SW 1271 (cell line): ENCODE measurements at regions not wholly inside any gene's neighbourhood (a gene's known extent, or its start where the extent isn't known, plus 50 kb on each side); places are given as distances from the start of the nearest gene placed in this dataset.
"Not testable (repeated sequence)": the region's sequence is repeated elsewhere in the genome, so short reads cannot be mapped to it uniquely, and the experiment has no call there.

Experiments used
- DNase-seq, 2 experiments: peaks; one replicate each; lab custom pipeline; 2025; lab: John Stamatoyannopoulos, UW

DNA sequence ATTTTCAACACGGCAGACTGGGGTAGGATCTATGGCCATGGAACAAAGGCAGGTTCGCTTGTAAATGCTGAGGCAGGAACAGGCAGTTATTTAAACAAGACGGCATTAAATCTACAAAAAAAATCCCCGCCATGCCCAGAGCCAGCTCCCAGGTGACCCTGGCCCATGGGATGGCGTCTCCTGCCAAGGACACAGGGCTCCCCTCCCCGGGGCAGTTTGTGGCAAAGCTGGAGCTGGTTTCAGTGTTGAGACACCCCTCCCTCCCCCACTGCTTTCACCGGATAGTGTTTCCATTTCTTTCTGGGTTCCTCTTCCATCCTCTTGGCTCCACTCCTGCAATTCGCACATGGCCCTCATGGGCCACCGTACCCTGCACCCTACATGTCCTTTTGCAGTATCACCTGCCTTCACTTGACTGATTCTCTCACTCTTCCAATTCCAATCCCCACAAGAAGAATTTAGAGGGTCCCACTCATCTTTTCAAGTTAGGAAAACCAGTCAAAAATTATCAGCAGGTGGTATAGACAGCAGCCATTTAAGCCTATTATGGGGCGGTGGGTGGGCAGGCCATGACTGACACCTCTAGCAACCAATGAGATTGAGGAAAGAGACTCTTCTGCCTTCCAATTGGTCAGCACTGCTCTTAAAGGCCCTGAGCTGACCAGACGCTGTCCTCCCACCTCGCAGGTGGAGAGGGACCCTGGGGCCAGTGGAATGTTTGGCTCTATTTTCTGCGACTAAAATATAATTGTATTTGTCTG, 52.0 kb downstream of the OLIG1 start:
- DNase-seq, result peak in 1 of 2 experiments; percentile 8

DNA sequence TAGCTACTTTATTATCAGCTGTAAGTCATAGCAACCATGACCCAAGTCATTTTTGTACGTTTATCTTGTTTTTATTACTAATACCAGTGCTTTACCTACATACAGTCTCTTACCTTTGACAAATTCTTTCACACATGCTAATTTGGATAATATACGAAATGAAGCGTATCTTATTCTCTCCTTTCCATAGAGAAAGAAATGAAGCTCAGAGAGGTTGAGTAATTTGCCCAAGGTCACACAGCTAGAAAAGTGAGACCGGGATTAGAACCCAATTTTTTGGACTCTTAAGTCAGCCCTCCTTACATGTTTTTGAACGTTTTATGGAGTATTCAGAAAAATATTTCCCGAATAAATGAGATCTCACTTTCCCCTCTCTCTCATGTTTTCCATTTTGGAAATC, 52.6 kb downstream of the OLIG1 start:
- no peak for DNase-seq

DNA sequence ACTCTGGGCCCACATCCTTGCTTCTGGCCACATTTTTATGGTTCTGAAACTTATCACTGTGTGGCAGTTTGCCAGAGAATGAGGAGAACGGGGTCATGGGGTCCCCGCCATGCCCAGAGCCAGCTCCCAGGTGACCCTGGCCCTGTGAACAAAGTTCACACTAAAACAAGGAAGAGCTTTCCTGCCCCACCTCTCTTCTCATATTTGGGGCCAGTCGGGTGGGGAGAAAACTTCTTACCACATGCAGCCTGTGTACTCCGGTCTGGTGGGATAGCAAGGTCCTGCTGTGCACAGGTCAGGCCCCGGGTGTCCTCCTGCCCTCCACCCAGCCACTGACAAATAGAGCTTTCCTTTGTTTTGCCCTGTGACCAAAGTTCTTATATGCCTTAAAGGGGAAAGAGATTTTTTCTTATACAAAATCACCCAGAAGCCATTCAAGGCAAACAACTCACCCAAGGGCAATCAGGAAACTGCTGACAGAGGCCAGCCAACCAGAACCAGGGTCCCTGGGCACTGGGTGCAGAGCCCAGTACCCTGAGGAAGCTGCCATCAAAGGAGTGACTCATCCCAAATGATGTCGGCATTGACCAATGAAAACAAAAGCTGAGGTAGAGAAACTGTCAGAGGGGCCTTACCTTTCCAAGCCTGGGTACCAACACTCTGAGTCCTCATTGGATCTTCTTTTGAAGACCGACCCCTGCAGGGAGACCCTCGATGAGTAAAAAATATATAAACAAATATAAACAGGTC, 53.6 kb downstream of the OLIG1 start:
- no peak for DNase-seq

GRCh38 chr21:33124889-33125288, 54.9 kb downstream of the OLIG1 start:
- no peak for DNase-seq

- DNase-seq, result no peak
Observed at GRCh38 chr21:33125680-33126375, 55.9 kb downstream of the OLIG1 start.

DNA sequence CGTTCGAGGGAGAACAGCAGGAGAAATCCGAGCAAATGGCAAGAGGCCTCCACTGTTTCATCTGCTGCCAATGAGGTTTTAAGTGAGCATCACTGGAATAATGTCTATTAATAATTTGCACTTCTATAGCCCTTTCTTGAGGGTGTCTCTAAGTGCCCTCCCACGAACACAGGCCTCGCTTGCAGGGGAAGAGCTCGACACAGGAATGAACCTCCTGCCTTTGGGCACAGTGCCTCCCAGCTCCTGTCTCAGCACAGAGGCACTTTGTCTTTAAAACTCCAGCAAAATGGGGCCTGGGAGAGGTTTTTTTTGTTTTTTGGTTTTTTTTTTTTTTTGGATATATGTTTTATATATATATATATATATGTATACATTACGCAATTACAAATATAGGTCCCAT, 56.6 kb downstream of the OLIG1 start:
- no peak for DNase-seq

GRCh38 chr21:33127154-33127867, 57.4 kb downstream of the OLIG1 start:
- peak in 1 of 2 experiments; percentile 12 for DNase-seq

DNA sequence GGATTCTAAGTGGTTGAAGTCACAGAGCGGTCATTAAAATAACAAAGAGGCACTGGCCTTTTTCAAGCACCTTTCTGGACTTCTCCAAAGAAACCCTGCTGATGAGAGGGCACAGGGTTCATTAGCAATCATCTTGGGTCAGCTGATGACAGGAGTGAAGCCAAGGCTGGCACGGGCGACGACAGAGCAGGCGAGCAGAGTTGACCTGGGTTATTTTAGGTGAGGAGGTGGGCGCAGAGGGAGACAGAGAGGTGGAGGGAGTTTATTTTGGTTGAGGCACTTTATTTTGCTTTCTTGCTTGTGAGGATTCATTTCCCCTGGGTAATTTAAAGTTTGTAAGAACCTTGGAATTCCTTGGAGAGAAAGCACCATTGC, 57.9 kb downstream of the OLIG1 start:
- DNase-seq, result no peak

GRCh38 chr21:33128538-33128937, 58.6 kb downstream of the OLIG1 start:
- no peak for DNase-seq

GRCh38 chr21:33132054-33132453, 62.1 kb downstream of the OLIG1 start:
- no peak for DNase-seq

DNA sequence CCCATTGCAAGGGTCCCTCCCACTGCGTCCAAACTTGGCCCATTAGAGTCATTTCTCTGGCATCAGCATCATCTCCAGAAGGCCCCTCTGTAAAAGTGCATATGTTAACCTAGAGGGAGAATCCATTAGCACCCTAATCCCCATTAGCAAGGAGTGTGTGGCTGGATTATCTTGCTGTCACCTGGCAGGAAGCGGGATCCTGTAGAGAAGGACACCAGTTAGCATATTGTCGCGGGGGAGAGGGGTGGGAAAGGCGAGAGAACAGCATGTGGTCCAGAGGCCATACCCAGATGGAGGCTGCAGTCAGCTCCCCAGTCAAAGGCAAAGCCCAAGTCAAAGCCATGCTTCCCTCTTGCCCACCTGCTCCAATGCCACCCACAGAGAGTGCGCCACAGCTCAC, 64.0 kb downstream of the OLIG1 start:
- no peak for DNase-seq

- DNase-seq, result no peak
Observed at GRCh38 chr21:33135925-33136324, 66.0 kb downstream of the OLIG1 start.

DNA sequence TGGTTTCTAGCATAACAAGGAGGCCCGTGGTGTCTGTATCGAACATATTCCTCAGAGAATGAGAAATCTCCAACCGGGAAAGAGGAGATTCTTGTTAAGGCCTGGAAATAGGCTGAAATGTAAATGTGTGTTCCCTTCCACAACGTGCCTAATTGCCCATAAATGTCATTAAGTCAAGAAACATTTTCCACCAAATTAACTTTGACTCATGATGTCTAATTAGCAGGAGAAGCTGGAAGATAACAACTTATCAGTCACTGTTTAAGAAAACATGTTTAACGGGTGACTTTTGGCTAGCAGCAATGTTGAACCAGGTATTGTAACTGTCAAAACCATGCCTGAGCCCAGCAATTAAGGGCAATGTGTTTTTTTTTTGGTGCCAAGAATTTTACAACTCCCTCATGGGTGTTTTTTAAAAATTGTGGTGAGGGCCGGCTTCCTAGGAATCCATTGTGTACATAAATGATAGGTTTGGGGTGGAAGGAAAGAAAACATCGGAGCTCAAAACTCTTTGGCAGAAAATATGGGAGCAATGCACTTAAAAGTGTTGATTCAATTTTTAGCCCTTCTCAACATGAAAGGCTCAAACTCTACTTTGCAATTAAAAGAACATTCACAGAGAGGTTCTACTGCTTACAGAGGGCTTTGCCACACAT, 67.0 kb downstream of the OLIG1 start:
- no peak for DNase-seq

DNA sequence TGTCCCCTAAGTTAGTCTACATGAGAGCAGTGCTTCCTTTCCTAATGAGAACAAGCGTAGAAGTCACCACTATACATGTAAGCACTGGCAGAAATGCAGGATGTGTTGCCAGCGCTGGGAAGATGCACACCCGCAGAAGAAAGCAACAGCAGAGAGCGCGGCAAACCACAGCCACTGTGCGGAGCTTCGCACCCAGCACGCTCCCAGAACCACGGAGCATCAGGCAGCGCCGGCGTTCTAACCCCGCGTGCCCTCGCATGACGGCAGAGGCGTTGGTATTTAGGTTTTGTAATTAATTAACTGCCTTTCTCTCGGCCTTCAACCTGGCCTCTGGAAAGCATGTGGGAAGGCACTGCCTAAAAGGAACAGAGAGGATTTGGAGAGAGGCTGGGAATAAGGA, 69.1 kb downstream of the OLIG1 start:
- no peak for DNase-seq

DNA sequence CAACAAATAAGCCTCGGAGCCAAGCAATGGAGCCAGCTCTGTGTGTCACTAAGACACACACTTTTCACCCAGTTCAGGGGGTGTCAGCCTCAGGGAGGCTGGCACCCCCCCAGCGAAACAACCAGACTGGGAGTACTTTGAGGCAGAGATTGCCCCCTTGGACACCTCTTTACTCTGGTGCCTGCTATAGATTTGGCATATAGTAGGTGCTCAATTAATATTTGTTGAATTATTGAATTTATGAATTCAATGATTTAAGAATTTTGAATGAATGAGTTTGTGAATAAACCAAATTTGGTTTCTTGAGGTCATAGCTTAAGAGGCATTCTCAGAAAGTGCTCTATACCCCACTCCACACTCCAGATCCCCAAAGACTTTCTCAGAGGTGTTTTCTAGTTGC, 70.3 kb downstream of the OLIG1 start:
- DNase-seq, result no peak

DNA sequence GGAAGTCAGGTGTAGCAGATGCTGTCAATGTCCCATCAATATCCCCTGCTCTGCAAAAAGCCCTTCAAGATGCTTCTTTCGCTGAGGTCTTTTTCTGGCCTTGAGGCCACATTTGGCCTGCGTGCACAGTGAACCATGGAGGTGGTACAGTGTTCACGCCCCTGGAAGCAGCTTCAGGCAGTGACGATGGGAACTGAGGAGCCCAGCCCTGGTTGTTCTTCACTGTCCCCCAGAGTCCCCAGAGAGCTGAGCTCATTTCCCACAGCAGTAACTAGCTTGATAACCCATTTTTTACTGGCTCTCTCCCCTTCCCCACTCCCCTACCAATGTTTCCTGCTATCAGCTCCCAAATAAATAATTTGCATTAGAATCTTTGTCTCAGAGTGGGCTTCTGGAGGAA, 76.5 kb downstream of the OLIG1 start:
- no peak for DNase-seq

DNA sequence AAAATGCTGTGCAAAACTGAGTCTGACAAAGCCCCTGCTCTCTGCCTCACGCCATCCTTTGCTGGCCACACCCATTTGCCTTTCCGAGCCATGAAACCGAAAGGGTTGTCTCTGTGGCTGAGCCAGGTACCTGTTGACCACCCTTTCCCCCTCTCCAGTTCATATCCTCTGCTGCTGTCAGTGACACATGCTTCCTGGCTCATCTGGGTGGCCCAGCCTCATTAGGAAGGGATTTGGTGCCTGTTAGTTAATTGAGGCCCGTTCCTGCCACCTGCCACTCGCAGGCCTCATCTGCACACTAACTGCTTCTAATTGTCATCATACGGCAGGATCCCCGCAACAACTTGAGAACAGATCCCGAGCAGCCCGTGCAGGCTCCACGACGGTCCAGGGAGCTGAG, 79.2 kb downstream of the OLIG1 start:
- DNase-seq, result no peak

- DNase-seq, result not testable (repeated sequence)
Observed at GRCh38 chr21:33150968-33151367, 78.8 kb upstream of the IFNAR2 start.

DNA sequence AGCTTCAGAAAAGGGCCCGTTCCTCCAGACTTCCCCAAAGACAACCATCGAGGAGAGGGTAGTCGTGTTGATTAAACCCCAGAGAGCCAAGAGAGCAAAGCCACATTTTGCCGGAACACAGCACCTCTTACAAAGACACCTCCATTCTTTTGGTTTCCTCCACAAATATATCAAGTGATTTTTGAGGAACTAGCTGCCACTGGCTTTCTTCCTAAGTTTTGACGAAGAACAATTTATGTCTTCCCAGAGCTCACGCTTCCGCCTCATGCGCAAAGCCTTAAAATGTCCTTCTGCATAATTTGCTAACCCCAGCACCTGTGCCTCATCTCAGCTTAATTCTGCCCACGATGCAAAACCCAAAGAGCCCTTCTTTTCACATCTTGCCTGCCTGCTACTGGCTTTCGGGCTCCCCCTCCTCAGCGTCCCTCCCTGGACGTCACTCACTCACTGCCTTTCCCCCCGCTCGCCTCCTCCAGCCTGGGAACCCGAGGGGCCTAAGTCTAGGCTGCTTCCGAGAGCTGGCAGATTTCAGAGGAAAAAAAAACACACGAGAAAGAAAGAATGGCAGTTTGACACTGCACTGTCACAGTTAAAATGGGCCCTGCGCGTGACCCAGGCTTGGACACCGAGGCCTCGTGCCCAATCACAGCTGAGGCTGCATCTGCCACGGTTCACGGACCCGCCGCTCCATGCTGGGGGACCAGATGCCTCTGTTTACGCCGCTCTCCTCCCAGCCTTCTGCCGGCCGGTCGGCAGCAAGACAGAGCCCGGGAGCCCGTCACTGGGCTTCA, 77.6 kb upstream of the IFNAR2 start:
- no peak for DNase-seq

DNA sequence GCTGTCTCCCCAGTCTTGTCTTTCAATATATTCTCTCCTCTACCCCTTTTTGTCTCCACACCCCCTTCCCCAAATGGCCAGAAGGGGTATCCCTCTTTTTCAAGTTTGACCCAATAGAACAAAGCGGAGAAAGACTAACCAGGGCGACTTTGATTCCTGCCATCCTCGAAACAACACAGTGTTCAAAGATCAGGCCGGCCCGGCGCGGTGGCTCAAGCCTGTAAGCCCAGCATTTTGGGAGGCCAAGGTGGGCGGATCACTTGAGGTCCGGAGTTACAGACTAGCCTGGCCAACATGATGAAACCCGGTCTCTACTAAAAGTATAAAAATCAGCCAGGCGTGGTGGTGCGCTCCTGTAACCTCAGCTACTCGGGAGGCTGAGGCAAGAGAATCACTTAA, 77.0 kb upstream of the IFNAR2 start:
- no peak for DNase-seq

GRCh38 chr21:33155005-33155404, 74.7 kb upstream of the IFNAR2 start:
- DNase-seq, result no peak
